Motor neuron (in vitro differentiated cells): ENCODE measurements at regions not wholly inside any gene's neighbourhood (a gene's known extent, or its start where the extent isn't known, plus 50 kb on each side); places are given as distances from the start of the nearest gene placed in this dataset.
"Not testable (repeated sequence)": the region's sequence is repeated elsewhere in the genome, so short reads cannot be mapped to it uniquely, and the experiment has no call there.

Source experiments
- ATAC-seq, 8 experiments: fragments of 200-7000 bp; cut with Tn5 transposase; replicated peaks in 6 of 8; 2 replicates each; pipeline ENCODE4 v1.8.0; 2021; ENCODE audit warnings: mild to moderate bottlenecking in 8 of 8, moderate library complexity in 8 of 8
- H3K27ac ChIP-seq, 2 donors: fragments of 250-450 bp; sonication (Bioruptor Pico); 2 replicates each; pipeline ENCODE4 v1.9.0; 2021; ENCODE audit warnings: antibody characterized with exemption in 2 of 2, mild to moderate bottlenecking in 2 of 2, moderate library complexity in 1 of 2
- H3K4me1 ChIP-seq, 2 donors: fragments of 250-450 bp; sonication (Bioruptor Pico); replicated peaks in 1 of 2; 2 replicates each; pipeline ENCODE4 v1.6.1; 2021; ENCODE audit warnings: antibody characterized with exemption in 2 of 2, mild to moderate bottlenecking in 2 of 2, moderate library complexity in 1 of 2
- H3K4me3 ChIP-seq, 5 donors: fragments of 250-450 bp; sonication (Bioruptor Pico); 2 replicates each; pipeline ENCODE4 v1.9.0; 2021; ENCODE audit warnings: antibody characterized with exemption in 5 of 5, mild to moderate bottlenecking in 5 of 5, moderate library complexity in 4 of 5
- WGBS, 10 experiments: fragments of 450-650 bp; shearing (Covaris generic); methylation state at CpG; one replicate each; pipeline ENCODE4 v1.0.0; 2022; 5-methylcytosine and 5-hydroxymethylcytosine counted together
- in situ Hi-C, 9 experiments: fragments of 400-800 bp; cut with MboI; loops; one replicate each; pipeline ENCODE4 v1.15.0; 2021; ENCODE audit warnings: low sequenced_read_pairs in 9 of 9, low pct_unique_long_range_greater_than_20kb in 2 of 9; ENCODE audit not compliant: unreplicated experiment in 9 of 9

DNA sequence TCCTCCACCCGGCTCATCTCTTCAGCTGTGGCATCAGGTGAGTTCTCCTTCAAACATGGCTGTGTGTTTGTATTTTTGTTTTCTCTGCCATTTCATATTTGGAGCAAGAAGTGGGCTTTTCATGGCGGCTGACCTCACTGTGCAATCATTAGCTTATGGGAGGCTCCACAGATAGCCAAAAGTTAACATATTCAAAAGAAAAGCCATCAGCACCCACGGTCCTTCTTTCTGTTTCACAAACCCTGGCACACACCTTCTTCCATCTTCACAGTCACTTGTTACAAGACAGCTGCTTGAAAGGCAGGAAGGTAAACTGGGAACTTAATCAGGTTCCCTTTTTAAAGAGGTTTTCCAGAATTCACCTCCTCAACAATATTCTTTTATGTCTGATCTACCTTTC, 69.3 kb upstream of the ATP12A start:
- no peaks in the 10 kb centered on the region for H3K4me1 ChIP-seq
- 13 to 93% (median 81%) methylated on average over 1 to 3 of the region's 3 CpGs; no CpG with 5 or more reads in 4 of the 10 experiments for WGBS, 10 experiments
- in situ Hi-C loops, result no loop called here
- H3K27ac ChIP-seq, result no peak overlapping the region
- no peak overlapping the region for H3K4me3 ChIP-seq
- ATAC-seq, result no peak

DNA sequence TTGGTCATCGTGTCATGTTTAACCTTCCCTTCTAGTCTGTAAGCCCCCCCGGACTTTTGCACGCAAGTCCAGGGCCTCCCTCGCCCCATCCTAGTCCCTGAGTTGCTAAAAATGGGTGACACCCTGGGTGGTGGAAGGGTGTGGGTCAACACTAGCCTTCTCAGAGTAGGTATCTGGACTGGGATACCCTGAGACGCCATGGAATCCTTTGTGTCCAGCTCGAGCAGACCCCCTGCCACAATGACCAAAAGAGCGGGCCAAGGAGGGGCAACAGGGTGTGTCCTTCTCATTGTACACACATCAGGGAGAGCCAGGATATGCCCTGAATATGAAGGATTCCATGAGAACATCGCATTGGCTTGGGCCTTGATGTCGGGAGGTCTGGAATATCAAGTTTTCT, 67.5 kb upstream of the ATP12A start:
- no peak for ATAC-seq

DNA sequence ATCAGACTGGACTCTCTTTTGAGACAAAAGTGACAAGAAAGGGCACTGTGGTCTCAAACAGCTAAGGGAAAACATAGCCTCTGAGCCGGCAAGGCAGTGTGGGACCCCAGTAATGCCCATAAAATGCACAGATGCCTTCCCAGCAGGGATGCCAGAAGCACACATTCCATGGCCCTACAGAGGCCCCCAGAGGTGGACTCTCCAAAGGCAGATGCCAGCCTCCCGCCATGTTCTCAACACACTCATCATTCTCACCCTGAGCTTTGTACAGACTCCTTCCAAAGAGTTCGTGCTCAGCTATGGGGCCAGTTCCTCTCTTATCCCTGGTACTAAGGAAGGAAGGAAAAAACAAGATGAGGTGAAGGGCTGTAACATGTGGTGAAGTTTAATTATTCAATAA, 67.1 kb upstream of the ATP12A start:
- Histone ChIP-seq H3K27ac (no peak overlapping the region), H3K4me1 (no peaks in the 10 kb centered on the region), H3K4me3 (no peak overlapping the region)
- no peak for ATAC-seq
- WGBS, 10 experiments, result 20 to 100% (median 80%) methylated on average over 1 to 3 of the region's 3 CpGs; no CpG with 5 or more reads in 3 of the 10 experiments
- in situ Hi-C loops, result no loop called here

More for the DNA sequence above, 67.5 kb upstream of the ATP12A start:
- Histone ChIP-seq H3K4me1 (no peaks in the 10 kb centered on the region), H3K27ac (no peak overlapping the region), H3K4me3 (no peak overlapping the region)
- WGBS, 10 experiments, result 62 to 100% (median 82%) methylated on average over 2 to 8 of the region's 9 CpGs; no CpG with 5 or more reads in 1 of the 10 experiments
- in situ Hi-C loops, result no loop called here

DNA sequence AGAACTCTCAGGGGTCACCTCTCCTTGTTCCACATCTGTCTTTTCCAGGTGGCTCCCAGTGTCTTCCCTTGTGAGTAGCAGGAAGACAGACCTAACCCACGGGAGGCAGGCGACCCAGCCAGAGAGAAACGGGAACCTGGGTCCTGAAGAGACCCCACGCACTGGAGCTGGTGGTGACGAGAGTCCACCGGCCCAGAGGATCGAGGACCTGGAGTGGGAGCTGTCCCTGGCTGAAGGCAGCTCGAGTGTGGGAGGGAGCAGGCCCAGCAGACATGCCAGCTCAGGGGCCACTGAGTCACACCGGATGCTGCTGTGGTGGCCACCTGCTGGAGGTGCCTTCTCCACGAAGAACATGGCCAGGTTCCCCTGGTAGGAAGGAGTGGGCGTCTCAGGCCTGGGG, 66.5 kb upstream of the ATP12A start:
- WGBS, 10 experiments, result 52 to 100% (median 69%) methylated on average over 1 to 4 of the region's 11 CpGs; no CpG with 5 or more reads in 4 of the 10 experiments
- no peak for ATAC-seq

GRCh38 chr13:24614306-24615080, 65.7 kb upstream of the ATP12A start:
- WGBS, 10 experiments, result 38 to 100% (median 68%) methylated on average over 1 to 7 of the region's 15 CpGs; no CpG with 5 or more reads in 2 of the 10 experiments
- in situ Hi-C loops, result no loop called here
- H3K4me1 ChIP-seq, result no peaks in the 10 kb centered on the region
- no peak overlapping the region for H3K4me3 ChIP-seq
- H3K27ac ChIP-seq, result no peak overlapping the region
- no peak for ATAC-seq

More for the DNA sequence above, 66.5 kb upstream of the ATP12A start:
- no peak overlapping the region for H3K4me3 ChIP-seq
- no peaks in the 10 kb centered on the region for H3K4me1 ChIP-seq
- no peak overlapping the region for H3K27ac ChIP-seq
- in situ Hi-C loops, result no loop called here

DNA sequence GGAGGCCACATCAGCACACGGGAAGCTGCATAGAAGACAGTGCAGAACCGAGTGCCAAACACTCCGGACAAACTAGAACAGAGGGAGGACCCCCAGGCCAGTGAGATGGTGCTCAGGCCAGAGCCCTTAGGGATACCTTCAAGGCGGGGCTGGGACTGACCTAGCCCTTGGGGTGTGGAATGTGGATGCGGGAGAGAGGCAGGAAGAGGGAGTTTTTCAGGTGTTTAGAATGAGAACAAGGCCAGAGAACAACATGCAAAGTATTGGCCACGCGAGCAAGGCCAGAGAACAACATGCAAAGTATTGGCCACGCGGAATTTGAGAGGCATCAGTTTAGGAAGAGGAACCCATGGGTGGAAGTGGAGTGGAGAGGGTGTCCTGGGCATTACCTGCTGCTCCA, 65.1 kb upstream of the ATP12A start:
- H3K27ac ChIP-seq, result no peak overlapping the region
- no peak overlapping the region for H3K4me3 ChIP-seq
- ATAC-seq, result no peak
- 47 to 96% (median 83%) methylated on average over 2 to 7 of the region's 9 CpGs; no CpG with 5 or more reads in 1 of the 10 experiments for WGBS, 10 experiments
- in situ Hi-C loops, result no loop called here
- H3K4me1 ChIP-seq, result no peaks in the 10 kb centered on the region

DNA sequence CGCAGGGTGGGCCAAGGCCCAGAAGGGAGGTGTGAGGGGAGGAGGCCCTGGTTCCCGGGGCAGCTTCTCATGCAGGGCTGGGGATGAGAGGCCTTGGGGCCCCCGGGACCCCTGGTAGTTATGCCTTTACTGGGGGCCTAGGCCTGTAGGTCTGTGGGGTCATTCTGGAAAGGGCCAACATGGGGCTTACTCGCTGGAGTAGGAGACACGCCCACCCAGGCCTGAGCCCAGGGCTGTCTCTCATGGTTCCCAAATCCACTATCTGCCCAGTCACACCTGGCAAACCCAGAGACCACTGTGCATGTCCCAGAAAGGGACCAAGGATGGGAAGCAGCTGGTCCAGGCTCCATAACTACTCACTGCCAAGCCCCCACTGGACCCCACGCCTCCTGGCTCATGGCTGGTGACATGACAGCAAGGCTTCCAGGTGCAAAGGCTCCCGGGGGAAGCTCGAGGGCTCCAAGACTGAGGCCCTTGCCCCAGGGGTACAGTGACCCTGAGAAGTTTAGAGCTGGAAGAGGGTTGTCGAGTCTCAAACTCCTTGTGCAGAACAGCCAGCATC, 64.2 kb upstream of the ATP12A start:
- no peak overlapping the region for H3K4me3 ChIP-seq
- H3K27ac ChIP-seq, result no peak overlapping the region
- no peak for ATAC-seq
- 80 to 100% (median 91%) methylated on average over 1 to 3 of the region's 9 CpGs; no CpG with 5 or more reads in 4 of the 10 experiments for WGBS, 10 experiments
- in situ Hi-C loops, result no loop called here
- no peaks in the 10 kb centered on the region for H3K4me1 ChIP-seq

DNA sequence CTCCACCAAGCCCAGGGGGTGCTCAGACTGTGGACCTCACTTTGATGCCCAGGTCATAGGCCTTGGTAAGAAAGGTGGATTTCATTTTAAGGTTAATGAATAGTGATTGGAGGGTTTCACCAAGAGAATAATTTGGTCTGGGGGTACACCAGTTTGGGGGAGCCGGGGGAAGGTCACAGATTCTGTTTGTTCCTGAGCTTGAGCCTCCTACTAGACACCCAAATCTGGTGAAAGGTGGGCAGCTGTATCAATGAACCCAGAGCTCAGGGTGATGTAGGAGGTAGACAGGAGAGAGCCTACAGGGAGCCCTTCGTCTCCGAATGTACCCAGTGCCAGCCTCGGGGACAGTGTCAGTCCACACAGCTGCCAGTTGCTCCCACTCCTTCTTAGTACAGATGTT, 63.7 kb upstream of the ATP12A start:
- Histone ChIP-seq H3K27ac (no peak overlapping the region), H3K4me3 (no peak overlapping the region), H3K4me1 (no peaks in the 10 kb centered on the region)
- in situ Hi-C loops, result no loop called here
- 33 to 100% (median 93%) methylated on average over 1 to 3 of the region's 4 CpGs; no CpG with 5 or more reads in 5 of the 10 experiments for WGBS, 10 experiments
- ATAC-seq, result no peak

DNA sequence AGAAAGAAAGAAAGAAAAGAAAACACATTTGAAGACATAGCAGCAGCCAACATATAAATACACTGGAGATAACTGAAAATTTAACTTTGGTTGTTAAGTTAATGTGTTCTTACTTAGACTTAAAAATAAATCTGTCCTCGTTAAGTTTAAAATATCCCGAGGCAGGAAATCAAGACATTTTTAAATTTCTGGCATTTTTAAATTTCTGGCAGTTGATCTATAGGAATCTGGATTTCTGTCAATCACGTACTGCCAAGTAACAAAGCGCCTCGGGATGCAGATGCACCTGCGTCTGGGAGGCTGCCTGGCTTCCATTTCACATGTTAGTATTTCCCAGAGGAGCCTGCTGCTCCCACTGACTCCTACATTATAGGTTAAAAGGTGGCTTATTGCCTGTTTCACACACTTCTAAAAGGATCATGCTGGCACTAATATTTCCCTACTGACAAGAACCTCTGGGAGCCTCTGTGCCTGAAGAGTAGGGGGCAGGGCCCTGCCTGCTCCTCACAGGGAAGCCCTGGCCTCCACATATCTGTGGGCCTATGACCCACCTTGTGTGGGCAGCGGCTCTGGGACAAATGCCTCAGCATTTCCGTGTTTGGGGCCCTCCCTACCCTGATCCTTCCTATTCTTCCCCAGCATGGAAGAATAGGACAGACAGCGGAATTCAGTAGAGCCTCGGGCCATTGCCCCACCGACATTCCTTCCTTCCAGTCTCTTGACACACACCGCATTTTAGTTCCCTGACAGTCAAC, 62.8 kb upstream of the ATP12A start:
- no peak overlapping the region for H3K4me3 ChIP-seq
- in situ Hi-C loops, result no loop called here
- H3K27ac ChIP-seq, result no peak overlapping the region
- peak in 3 of 8 experiments; percentile 21 to 59 (median 45) for ATAC-seq
- 18 to 100% (median 92%) methylated on average over 3 to 9 of the region's 12 CpGs for WGBS, 10 experiments
- H3K4me1 ChIP-seq, result no peaks in the 10 kb centered on the region

GRCh38 chr13:24618011-24618955, 61.9 kb upstream of the ATP12A start:
- in situ Hi-C loops, result no loop called here
- WGBS, 10 experiments, result 44 to 100% (median 61%) methylated on average over 1 to 7 of the region's 15 CpGs; no CpG with 5 or more reads in 3 of the 10 experiments
- Histone ChIP-seq H3K4me1 (no peaks in the 10 kb centered on the region), H3K27ac (no peak overlapping the region), H3K4me3 (no peak overlapping the region)
- peak in 3 of 8 experiments; percentile 39 to 62 (median 54) for ATAC-seq

- no peaks in the 10 kb centered on the region for H3K4me1 ChIP-seq
- no peak for ATAC-seq
- in situ Hi-C loops, result no loop called here
- H3K4me3 ChIP-seq, result no peak overlapping the region
- no peak overlapping the region for H3K27ac ChIP-seq
- 66 to 95% (median 84%) methylated on average over 3 to 7 of the region's 7 CpGs for WGBS, 10 experiments
Measured at GRCh38 chr13:24619282-24619681, 60.9 kb upstream of the ATP12A start.

DNA sequence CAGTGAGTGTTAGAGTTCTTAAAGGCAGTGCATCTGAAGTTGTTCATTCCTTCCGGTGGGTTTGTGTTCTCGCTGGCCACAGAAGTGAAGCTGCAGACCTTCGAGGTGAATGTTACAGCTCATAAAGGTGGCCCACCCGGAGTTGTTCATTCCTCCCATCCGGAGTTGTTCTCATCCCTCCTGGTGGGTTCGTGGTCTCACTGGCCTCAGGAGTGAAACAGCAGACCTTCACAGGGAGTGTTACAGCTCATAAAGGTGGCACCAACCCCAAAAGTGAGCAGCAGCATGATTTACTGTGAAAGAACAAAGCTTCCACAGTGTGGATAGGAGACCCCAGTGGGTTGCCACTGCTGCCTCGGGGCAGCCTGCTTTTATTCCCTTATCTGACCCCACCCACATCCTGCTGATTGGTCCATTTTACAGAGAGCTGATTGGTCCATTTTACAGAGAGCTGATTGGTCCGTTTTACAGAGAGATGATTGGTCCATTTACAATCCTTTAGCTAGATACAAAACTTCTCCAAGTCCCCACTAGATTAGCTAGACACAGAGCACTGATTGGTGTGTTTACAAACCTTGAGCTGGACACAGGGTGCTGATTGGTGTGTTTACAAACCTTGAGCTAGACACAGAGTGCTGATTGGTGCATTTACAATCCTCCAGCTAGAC, 57.6 kb upstream of the ATP12A start:
- H3K4me3 ChIP-seq, H3K4me1 ChIP-seq, ATAC-seq, in situ Hi-C loops, H3K27ac ChIP-seq: not testable (repeated sequence)
- WGBS, 10 experiments, result 33 to 100% (median 80%) methylated on average over 1 to 8 of the region's 8 CpGs; no CpG with 5 or more reads in 1 of the 10 experiments
